GM12864 (cell line): ENCODE measurements at regions not wholly inside any gene's neighbourhood (a gene's known extent, or its start where the extent isn't known, plus 50 kb on each side); places are given as distances from the start of the nearest gene placed in this dataset.

Source experiments
- DNase-seq: peaks from one replicate; pipeline ENCODE4 v3.0.0-alpha.2; 2011; ENCODE audit warnings: low read depth
- H3K4me3 ChIP-seq: 2 replicates; pipeline ENCODE4 v1.5.1; 2011; ENCODE audit warnings: mild to moderate bottlenecking, low read depth, low read length, control low read depth
- CTCF ChIP-seq: IDR thresholded peaks from 2 replicates; pipeline ENCODE4 v1.5.1; 2011; ENCODE audit warnings: low read depth, mild to moderate bottlenecking, moderate library complexity, low read length, control low read depth, inconsistent platforms; ENCODE audit errors: missing control alignments

GRCh38 chr5:154576429-154576806, 98.4 kb upstream of the HAND1 start:
- H3K4me3 ChIP-seq = no peak overlapping the region
- DNase-seq = no peak
- TF ChIP-seq CTCF = no peak

GRCh38 chr5:154575546-154576428, 97.8 kb upstream of the HAND1 start:
- peak; percentile 64 for DNase-seq
- TF ChIP-seq CTCF = peak; percentile 53

GRCh38 chr5:154573011-154573410, 95.0 kb upstream of the HAND1 start:
- no peak overlapping the region for H3K4me3 ChIP-seq
- no peak for DNase-seq
- TF ChIP-seq CTCF = no peak

More at GRCh38 chr5:154575546-154576428, 97.8 kb upstream of the HAND1 start:
- H3K4me3 ChIP-seq = no peak overlapping the region

GRCh38 chr5:154571325-154572035, 93.5 kb upstream of the HAND1 start:
- TF ChIP-seq CTCF = no peak
- no peak overlapping the region for H3K4me3 ChIP-seq
- DNase-seq = no peak

GRCh38 chr5:154570572-154571324, 92.7 kb upstream of the HAND1 start:
- no peak for TF ChIP-seq CTCF
- H3K4me3 ChIP-seq = no peak overlapping the region
- DNase-seq = no peak

GRCh38 chr5:154568589-154568988, 90.6 kb upstream of the HAND1 start:
- no peak for TF ChIP-seq CTCF
- DNase-seq = no peak

More at GRCh38 chr5:154568589-154568988, 90.6 kb upstream of the HAND1 start:
- no peak overlapping the region for H3K4me3 ChIP-seq
